GM12891 (cell line): ENCODE measurements at regions not wholly inside any gene's neighbourhood (a gene's known extent, or its start where the extent isn't known, plus 50 kb on each side); places are given as distances from the start of the nearest gene placed in this dataset.
A peak's percentile ranks its signal among the peaks of the same experiment; 100 is the strongest.

ENCODE experiments used
- DNase-seq: peaks from one replicate; pipeline ENCODE4 v3.0.0; 2011; ENCODE audit warnings: low spot score; ENCODE audit not compliant: insufficient read length
- FAIRE-seq: peaks from 2 replicates; lab custom pipeline; 2011; peaks lifted over from hg19 to GRCh38; lab: Jason Lieb, UNC
- PAX5 ChIP-seq: IDR thresholded peaks from 2 replicates; pipeline ENCODE4 v1.6.1; 2011; ENCODE audit warnings: low read length, moderate library complexity, mild to moderate bottlenecking; ENCODE audit not compliant: insufficient read depth, severe bottlenecking
- POLR2A ChIP-seq: IDR thresholded peaks from 2 replicates; pipeline ENCODE4 v1.6.1; 2011; ENCODE audit warnings: low read depth, low read length, control low read depth
- POLR2AphosphoS5 ChIP-seq: IDR thresholded peaks from 2 replicates; pipeline ENCODE4 v1.6.1; 2011; ENCODE audit warnings: low read depth, low read length, control low read depth
- POU2F2 ChIP-seq: IDR thresholded peaks from 2 replicates; pipeline ENCODE4 v1.6.1; 2011; ENCODE audit warnings: low read depth, mild to moderate bottlenecking, control low read depth, low read length, moderate library complexity
- SPI1 ChIP-seq: IDR thresholded peaks from 2 replicates; pipeline ENCODE4 v1.6.1; 2011; ENCODE audit warnings: low read depth, low read length, control low read depth
- TAF1 ChIP-seq: IDR thresholded peaks from 2 replicates; pipeline ENCODE4 v1.6.1; 2011; ENCODE audit warnings: low read depth, low read length, control low read depth

DNA sequence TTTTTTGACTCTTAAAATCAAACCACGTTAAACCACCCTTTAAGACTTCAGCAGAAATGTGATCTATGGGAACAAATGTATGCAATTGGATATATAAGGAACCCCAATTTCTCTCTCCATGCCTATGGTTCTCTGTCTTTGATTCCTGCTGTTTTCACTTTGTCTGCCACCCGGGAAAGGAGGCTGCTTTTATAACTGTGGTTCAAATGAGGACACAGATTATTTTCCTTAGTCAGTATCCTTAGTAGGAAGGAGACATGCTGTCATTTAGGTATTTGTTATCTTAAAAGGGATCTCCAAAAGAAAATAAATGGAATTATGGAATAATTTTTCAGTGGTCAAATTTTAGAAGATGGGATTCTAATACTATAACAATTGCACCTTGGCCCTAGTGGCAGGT, 176.1 kb upstream of the NREP start:
- no peak for DNase-seq
- TF ChIP-seq POLR2AphosphoS5 (no peak), PAX5 (no peak), TAF1 (no peak), SPI1 (no peak), POLR2A (no peak), POU2F2 (no peak)
- FAIRE-seq: no peak

DNA sequence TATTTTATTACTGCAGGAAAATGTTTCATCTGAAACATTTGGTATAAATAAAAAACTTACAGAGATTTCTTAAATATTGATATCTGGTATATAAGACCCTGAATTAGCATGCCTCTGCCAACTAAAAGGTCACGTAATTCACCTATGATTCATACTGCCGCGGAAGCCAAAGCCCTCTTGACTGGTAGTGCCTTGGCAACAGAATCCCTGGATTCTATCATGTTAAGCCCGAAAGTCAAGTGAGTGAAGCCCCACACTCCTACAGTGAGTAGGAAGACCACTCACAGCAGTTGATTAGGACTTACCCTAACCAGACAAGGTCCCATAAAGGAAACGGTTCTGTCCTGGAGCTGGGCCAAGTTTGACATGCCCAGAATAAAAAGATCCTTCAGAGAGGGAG, 175.6 kb upstream of the NREP start:
- DNase-seq: no peak
- no peak for FAIRE-seq
- TF ChIP-seq POU2F2: no peak
- no peak for TF ChIP-seq POLR2A
- no peak for TF ChIP-seq POLR2AphosphoS5
- TF ChIP-seq PAX5: no peak
- no peak for TF ChIP-seq TAF1
- TF ChIP-seq SPI1: no peak

GRCh38 chr5:111932199-111932598, 175.2 kb upstream of the NREP start:
- FAIRE-seq (no peak), DNase-seq (no peak)
- TF ChIP-seq POLR2AphosphoS5 (no peak), POLR2A (no peak), SPI1 (no peak), TAF1 (no peak), PAX5 (no peak), POU2F2 (no peak)

GRCh38 chr5:111931655-111932054, 174.7 kb upstream of the NREP start:
- TF ChIP-seq TAF1 (no peak), PAX5 (no peak), POLR2AphosphoS5 (no peak), POLR2A (no peak), SPI1 (no peak), POU2F2 (no peak)
- FAIRE-seq (no peak), DNase-seq (no peak)

DNA sequence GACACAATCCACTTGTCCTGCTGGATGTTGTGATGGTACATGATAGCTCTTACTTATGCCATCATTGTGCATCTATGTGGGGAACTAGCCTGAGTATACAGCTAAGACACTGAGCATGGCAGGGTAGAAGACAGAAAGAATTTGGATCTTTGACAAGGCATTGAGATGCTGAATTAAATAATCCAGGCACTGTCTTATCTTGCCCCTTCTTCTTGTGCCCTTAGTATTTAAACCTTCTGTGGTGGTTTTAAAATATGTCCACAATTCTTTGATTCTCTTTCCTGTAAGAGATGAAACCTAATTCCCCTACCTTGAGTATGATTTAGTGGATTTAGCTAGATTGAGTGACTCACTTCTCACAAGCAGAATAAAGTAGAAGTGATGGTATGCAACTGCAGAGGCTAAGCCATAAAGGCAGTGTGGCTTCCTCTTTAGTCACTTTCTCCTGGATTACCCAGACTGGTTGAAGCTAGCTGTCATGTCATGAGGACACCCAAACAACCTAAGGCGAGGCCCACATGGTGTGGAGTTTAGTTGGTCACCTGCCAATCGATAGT, 174.0 kb upstream of the NREP start:
- no peak for TF ChIP-seq SPI1
- no peak for TF ChIP-seq POLR2AphosphoS5
- TF ChIP-seq POLR2A: no peak
- no peak for TF ChIP-seq PAX5
- no peak for TF ChIP-seq TAF1
- TF ChIP-seq POU2F2: no peak
- DNase-seq (no peak), FAIRE-seq (no peak)

DNA sequence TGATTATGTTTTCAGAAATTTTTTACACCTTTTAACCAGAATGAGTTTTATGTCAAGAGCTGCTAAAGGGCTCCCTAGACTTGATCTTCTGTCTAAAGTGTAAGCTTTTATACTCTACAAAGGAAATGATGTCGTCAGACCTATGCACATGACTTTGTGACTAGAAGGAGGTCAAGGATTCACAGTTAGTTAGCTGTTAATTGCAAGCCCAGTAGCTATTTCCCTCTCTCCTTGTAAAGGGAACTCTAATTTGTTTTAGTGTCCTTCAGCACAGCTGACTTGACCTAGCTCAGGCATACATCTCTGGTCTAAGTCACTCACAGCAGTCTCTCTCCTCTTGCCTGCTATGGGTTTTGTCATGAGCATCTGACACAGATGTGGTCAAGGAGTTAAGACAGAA, 173.5 kb upstream of the NREP start:
- TF ChIP-seq POLR2A (no peak), SPI1 (no peak), POLR2AphosphoS5 (no peak), PAX5 (no peak), POU2F2 (no peak), TAF1 (no peak)
- DNase-seq (no peak), FAIRE-seq (no peak)

DNA sequence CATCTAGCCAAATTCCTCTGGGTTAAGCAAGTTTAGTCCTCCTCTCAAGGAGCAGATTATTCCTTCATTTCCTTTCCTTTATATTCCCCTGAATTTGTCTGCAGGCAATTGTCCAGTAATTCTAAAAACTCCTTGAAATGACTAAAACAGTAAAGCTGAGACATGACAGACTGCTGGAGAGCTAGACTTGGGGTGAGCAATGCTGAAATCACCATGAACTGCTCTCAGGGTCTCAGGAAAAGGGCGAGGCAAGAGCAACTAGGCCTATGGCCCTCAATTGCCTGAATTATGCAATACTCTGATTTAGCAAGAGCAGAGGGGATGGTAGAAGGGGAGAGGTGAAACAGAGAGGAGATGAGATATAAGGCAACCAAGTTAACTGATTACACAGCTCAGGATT, 172.9 kb upstream of the NREP start:
- no peak for TF ChIP-seq POLR2AphosphoS5
- no peak for TF ChIP-seq TAF1
- TF ChIP-seq SPI1: no peak
- no peak for TF ChIP-seq POLR2A
- TF ChIP-seq POU2F2: no peak
- TF ChIP-seq PAX5: no peak
- no peak for FAIRE-seq
- no peak for DNase-seq

GRCh38 chr5:111929261-111929660, 172.3 kb upstream of the NREP start:
- no peak for FAIRE-seq
- no peak for DNase-seq
- TF ChIP-seq POLR2A (no peak), PAX5 (no peak), SPI1 (no peak)

DNA sequence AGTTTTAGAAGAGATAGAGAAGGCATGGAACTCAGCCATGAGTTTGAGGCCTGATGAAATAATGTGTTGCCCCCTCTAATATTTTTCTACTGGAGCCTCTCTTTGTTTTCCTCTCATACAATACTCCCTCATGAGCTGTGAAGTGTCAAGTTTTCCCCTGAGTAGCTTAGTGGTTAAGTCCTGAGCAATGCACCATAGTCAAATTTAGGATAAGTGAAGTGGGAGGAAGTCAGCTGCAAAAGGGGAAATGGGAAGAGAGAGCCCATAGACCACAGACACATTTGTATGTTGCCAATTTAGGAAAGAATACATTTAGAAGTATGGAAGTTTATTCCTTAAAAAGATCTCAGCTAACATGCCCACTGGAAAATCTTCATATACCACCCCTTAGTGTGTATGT, 171.5 kb upstream of the NREP start:
- FAIRE-seq: no peak
- TF ChIP-seq SPI1: peak; percentile 34; the same call in 1 of the 2 replicates
- no peak for TF ChIP-seq TAF1
- DNase-seq: no peak

DNA sequence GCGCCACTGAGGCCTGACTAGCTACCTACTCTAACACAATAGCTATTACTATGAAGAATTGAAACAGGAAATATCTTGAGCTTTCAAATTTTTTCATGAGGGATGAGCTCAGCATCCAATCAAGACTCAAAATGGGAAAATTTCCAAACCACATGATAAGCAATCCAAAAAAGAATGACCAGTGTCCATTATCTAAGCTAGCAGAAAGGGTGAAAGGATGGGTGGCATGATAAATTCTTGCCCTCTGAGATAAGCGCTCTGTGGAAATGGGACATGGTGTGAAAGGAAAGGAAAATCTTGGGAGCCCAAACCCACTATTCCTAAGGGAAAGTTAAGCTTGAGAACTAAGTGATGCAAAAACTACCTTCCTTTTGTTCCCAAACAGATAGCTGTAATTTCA, 170.2 kb upstream of the NREP start:
- TF ChIP-seq POLR2AphosphoS5 (no peak), PAX5 (no peak), POU2F2 (no peak), POLR2A (no peak), SPI1 (no peak), TAF1 (no peak)
- DNase-seq: no peak
- no peak for FAIRE-seq

GRCh38 chr5:111926026-111926425, 169.0 kb upstream of the NREP start:
- DNase-seq: no peak
- TF ChIP-seq POLR2A (no peak), POLR2AphosphoS5 (no peak), SPI1 (no peak)
- FAIRE-seq: no peak
